ENCODE measurements at regions not wholly inside any gene's neighbourhood (a gene's known extent, or its start where the extent isn't known, plus 50 kb on each side); places are given as distances from the start of the nearest gene placed in this dataset.

GRCh38 chr4:107129611-107130010 is 93.5 kb upstream of the DKK2 start:
- Mint-ChIP-seq H3K27me3 (ENCODE audit: unreplicated experiment) (peaks cover 1% of the 10 kb centered on the region), H3K9me3 (ENCODE audit: unreplicated experiment) (no peaks in the 10 kb centered on the region), H3K4me3 (ENCODE audit: unreplicated experiment) (no peak overlapping the region), H3K36me3 (ENCODE audit: low read depth, unreplicated experiment) (no peaks in the 10 kb centered on the region), H3K27ac (ENCODE audit: unreplicated experiment) (no peak overlapping the region), H3K4me1 (ENCODE audit: unreplicated experiment) (peaks cover 27% of the 10 kb centered on the region)
- no peak for TF ChIP-seq CTCF (IDR thresholded peaks at IDR 0.05; ENCODE audit: unreplicated experiment)
- DNase-seq (ENCODE audit: low spot score), result no peak

- no peak overlapping the region for H3K4me3 Mint-ChIP-seq (ENCODE audit: unreplicated experiment)
- no peak for DNase-seq (ENCODE audit: low spot score)
- peak overlapping the region; percentile 34 for H3K27ac Mint-ChIP-seq (ENCODE audit: unreplicated experiment)
- no peaks in the 10 kb centered on the region for H3K9me3 Mint-ChIP-seq (ENCODE audit: unreplicated experiment)
- no peaks in the 10 kb centered on the region for H3K36me3 Mint-ChIP-seq (ENCODE audit: low read depth, unreplicated experiment)
- no peak for TF ChIP-seq CTCF (IDR thresholded peaks at IDR 0.05; ENCODE audit: unreplicated experiment)
- H3K4me1 Mint-ChIP-seq (ENCODE audit: unreplicated experiment), result peaks cover 27% of the 10 kb centered on the region
- peaks cover 1% of the 10 kb centered on the region for H3K27me3 Mint-ChIP-seq (ENCODE audit: unreplicated experiment)
Measured at GRCh38 chr4:107129076-107129475, 93.0 kb upstream of the DKK2 start.

- H3K27ac Mint-ChIP-seq (ENCODE audit: unreplicated experiment), result no peak overlapping the region
- no peak overlapping the region for H3K4me3 Mint-ChIP-seq (ENCODE audit: unreplicated experiment)
- DNase-seq (ENCODE audit: low spot score), result no peak
- H3K4me1 Mint-ChIP-seq (ENCODE audit: unreplicated experiment), result peaks cover 30% of the 10 kb centered on the region
- H3K9me3 Mint-ChIP-seq (ENCODE audit: unreplicated experiment), result no peaks in the 10 kb centered on the region
- TF ChIP-seq CTCF (IDR thresholded peaks at IDR 0.05; ENCODE audit: unreplicated experiment), result no peak
- no peaks in the 10 kb centered on the region for H3K36me3 Mint-ChIP-seq (ENCODE audit: low read depth, unreplicated experiment)
- peaks cover 1% of the 10 kb centered on the region for H3K27me3 Mint-ChIP-seq (ENCODE audit: unreplicated experiment)
Measured at GRCh38 chr4:107128116-107128515, 92.0 kb upstream of the DKK2 start.

GRCh38 chr4:107125496-107125895 is 89.4 kb upstream of the DKK2 start:
- DNase-seq (ENCODE audit: low spot score), result no peak
- Mint-ChIP-seq H3K27ac (ENCODE audit: unreplicated experiment) (no peak overlapping the region), H3K4me1 (ENCODE audit: unreplicated experiment) (peaks cover 44% of the 10 kb centered on the region), H3K27me3 (ENCODE audit: unreplicated experiment) (peaks cover 1% of the 10 kb centered on the region), H3K4me3 (ENCODE audit: unreplicated experiment) (no peak overlapping the region), H3K36me3 (ENCODE audit: low read depth, unreplicated experiment) (no peaks in the 10 kb centered on the region), H3K9me3 (ENCODE audit: unreplicated experiment) (no peaks in the 10 kb centered on the region)
- no peak for TF ChIP-seq CTCF (IDR thresholded peaks at IDR 0.05; ENCODE audit: unreplicated experiment)

GRCh38 chr4:107122736-107123135 is 86.6 kb upstream of the DKK2 start:
- DNase-seq (ENCODE audit: low spot score), result no peak
- H3K27ac Mint-ChIP-seq (ENCODE audit: unreplicated experiment), result peak overlapping the region; percentile 62

More at GRCh38 chr4:107122736-107123135, 86.6 kb upstream of the DKK2 start:
- H3K9me3 Mint-ChIP-seq (ENCODE audit: unreplicated experiment), result no peaks in the 10 kb centered on the region
- H3K36me3 Mint-ChIP-seq (ENCODE audit: low read depth, unreplicated experiment), result no peaks in the 10 kb centered on the region
- no peak overlapping the region for H3K4me3 Mint-ChIP-seq (ENCODE audit: unreplicated experiment)
- no peak for TF ChIP-seq CTCF (IDR thresholded peaks at IDR 0.05; ENCODE audit: unreplicated experiment)
- H3K27me3 Mint-ChIP-seq (ENCODE audit: unreplicated experiment), result peaks cover 1% of the 10 kb centered on the region
- H3K4me1 Mint-ChIP-seq (ENCODE audit: unreplicated experiment), result peaks cover 38% of the 10 kb centered on the region

Measured in endothelial cell (in vitro differentiated cells).